Lower lobe of right lung (tissue), 2 donors: ENCODE measurements at regions not wholly inside any gene's neighbourhood (a gene's known extent, or its start where the extent isn't known, plus 50 kb on each side); places are given as distances from the start of the nearest gene placed in this dataset.

Experiments
- ATAC-seq, 2 donors: fragments of 200-7000 bp; cut with Tn5 transposase; one replicate each; pipeline ENCODE4 v1.9.1; 2020 to 2022; ENCODE audit warnings: mild to moderate bottlenecking in 2 of 2, moderate library complexity in 2 of 2
- DNase-seq: peaks from one replicate; pipeline ENCODE4 v3.0.0-alpha.2; 2020
- H3K27ac ChIP-seq: fragments of 200-600 bp; one replicate; pipeline ENCODE4 v1.8.0; 2022
- H3K27me3 ChIP-seq: fragments of 200-600 bp; one replicate; pipeline ENCODE4 v1.8.0; 2022; ENCODE audit warnings: low read depth
- H3K36me3 ChIP-seq: fragments of 200-600 bp; one replicate; pipeline ENCODE4 v1.8.0; 2022; ENCODE audit warnings: mild to moderate bottlenecking
- H3K4me1 ChIP-seq: fragments of 200-600 bp; one replicate; pipeline ENCODE4 v1.8.0; 2022
- H3K4me3 ChIP-seq: fragments of 200-600 bp; one replicate; pipeline ENCODE4 v1.8.0; 2022; ENCODE audit warnings: mild to moderate bottlenecking
- H3K9me3 ChIP-seq: fragments of 200-600 bp; one replicate; pipeline ENCODE4 v1.8.0; 2022
- CTCF ChIP-seq: fragments of 200-600 bp; IDR thresholded peaks from one replicate; pipeline ENCODE4 v1.8.0; 2022; ENCODE audit warnings: antibody characterized with exemption, mild to moderate bottlenecking
- intact Hi-C: fragments of 100-400 bp; cut with DNase I; formaldehyde crosslinking; loops from one replicate; pipeline ENCODE4 v1.11.0; 2022
- donor health status: DM: no; HTN: yes; CAD: no; lungs with severe emphysema.

DNA sequence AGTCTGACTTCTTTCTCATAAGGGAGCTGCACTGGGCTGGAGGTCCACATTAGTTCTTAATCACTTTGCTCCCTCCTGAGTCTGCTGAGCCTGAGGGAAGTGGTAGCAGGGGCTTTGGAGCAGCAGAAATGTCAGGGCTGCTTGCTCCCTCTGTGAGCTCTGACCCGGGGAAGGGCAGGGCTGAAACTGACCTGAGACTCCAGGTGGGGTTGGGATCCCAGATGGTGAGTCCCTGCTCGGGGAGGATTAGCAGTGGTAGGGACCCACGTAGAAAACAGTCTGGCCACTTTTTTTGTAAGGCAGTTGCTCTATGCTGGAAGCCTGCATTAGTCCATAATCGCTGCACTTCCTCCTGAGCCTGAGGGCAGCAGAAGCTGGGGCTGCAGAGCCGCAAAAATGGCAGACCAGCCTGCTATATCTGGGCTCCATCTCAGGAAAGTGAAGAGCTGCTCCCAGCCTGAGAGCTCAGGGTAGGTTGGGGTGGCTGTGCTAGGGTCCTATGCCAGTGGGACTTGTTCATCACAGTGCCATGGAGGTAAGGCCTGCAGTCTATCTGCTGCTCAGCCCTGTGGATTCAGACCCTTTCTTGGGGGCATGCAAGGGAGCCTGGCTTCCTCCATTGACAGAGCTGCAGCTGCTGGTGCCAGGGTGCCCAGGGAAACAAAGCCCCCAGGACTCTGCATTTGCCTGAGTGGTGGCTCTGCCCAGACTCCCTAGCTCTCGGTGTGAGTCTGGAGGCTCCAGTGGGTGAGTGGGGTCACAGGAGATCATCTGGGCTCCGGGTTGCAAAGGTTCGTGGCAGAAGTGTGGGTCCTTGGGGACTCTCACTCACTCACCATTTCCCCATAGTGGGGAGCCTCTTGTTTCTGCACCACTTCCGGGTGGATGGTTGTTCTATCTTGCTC, 854.3 kb downstream of the LUZP2 start:
- Histone ChIP-seq H3K27ac (no peak overlapping the region), H3K4me1 (no peaks in the 10 kb centered on the region), H3K4me3 (no peak overlapping the region), H3K36me3 (no peaks in the 10 kb centered on the region), H3K9me3 (no peaks in the 10 kb centered on the region), H3K27me3 (no peaks in the 10 kb centered on the region)
- DNase-seq = no peak
- intact Hi-C loops = no loop called here
- TF ChIP-seq CTCF = no peak
- ATAC-seq = peak in 1 of 2 donors; percentile 11

GRCh38 chr11:25357133-25357532, 860.3 kb downstream of the LUZP2 start:
- no peak overlapping the region for H3K4me3 ChIP-seq
- no peak for TF ChIP-seq CTCF
- no peaks in the 10 kb centered on the region for H3K4me1 ChIP-seq
- H3K36me3 ChIP-seq = no peaks in the 10 kb centered on the region
- ATAC-seq = no peak
- no peaks in the 10 kb centered on the region for H3K9me3 ChIP-seq
- no peaks in the 10 kb centered on the region for H3K27me3 ChIP-seq
- no peak overlapping the region for H3K27ac ChIP-seq
- intact Hi-C loops = no loop called here
- DNase-seq = no peak

- intact Hi-C loops = no loop called here
- DNase-seq (no peak), ATAC-seq (no peak)
- H3K36me3 ChIP-seq = no peaks in the 10 kb centered on the region
- no peaks in the 10 kb centered on the region for H3K9me3 ChIP-seq
- H3K4me1 ChIP-seq = no peaks in the 10 kb centered on the region
- no peak overlapping the region for H3K4me3 ChIP-seq
- no peak for TF ChIP-seq CTCF
- no peaks in the 10 kb centered on the region for H3K27me3 ChIP-seq
- H3K27ac ChIP-seq = no peak overlapping the region
These were observed 880.6 kb downstream of the LUZP2 start for GRCh38 chr11:25377466-25377865.

DNA sequence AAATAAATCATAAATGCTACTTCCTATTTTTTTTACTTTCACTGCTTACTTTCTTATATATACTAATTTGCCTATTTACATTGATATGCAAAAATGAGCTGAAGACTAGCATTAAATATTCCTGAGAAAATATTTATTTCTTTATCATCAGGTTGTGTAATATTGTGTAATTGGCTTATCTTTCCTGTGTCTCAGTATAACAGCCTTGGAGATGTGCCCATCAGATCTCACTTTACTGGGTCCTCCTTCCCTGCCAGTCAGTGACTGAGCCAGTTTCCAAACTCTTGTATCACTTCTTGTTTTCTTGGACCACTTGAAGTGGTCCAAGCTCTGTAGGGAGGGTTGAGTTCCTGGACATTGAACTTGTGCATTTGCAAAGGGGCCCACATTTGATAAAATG, 900.0 kb downstream of the LUZP2 start:
- H3K9me3 ChIP-seq = no peaks in the 10 kb centered on the region
- intact Hi-C loops = no loop called here
- no peaks in the 10 kb centered on the region for H3K27me3 ChIP-seq
- no peaks in the 10 kb centered on the region for H3K4me1 ChIP-seq
- H3K4me3 ChIP-seq = no peak overlapping the region
- no peak overlapping the region for H3K27ac ChIP-seq
- no peak for TF ChIP-seq CTCF
- no peak for DNase-seq
- ATAC-seq = no peak
- no peaks in the 10 kb centered on the region for H3K36me3 ChIP-seq

GRCh38 chr11:25408146-25408545, 911.3 kb downstream of the LUZP2 start:
- H3K9me3 ChIP-seq = no peaks in the 10 kb centered on the region
- no peaks in the 10 kb centered on the region for H3K4me1 ChIP-seq
- H3K27ac ChIP-seq = no peak overlapping the region
- intact Hi-C loops = no loop called here
- H3K4me3 ChIP-seq = no peak overlapping the region
- no peaks in the 10 kb centered on the region for H3K36me3 ChIP-seq
- no peaks in the 10 kb centered on the region for H3K27me3 ChIP-seq
- ATAC-seq (no peak), DNase-seq (no peak)
- no peak for TF ChIP-seq CTCF
